A549 (cell line): ENCODE measurements at regions not wholly inside any gene's neighbourhood (a gene's known extent, or its start where the extent isn't known, plus 50 kb on each side); places are given as distances from the start of the nearest gene placed in this dataset.

Source experiments
- ATAC-seq, 2 experiments: fragments of 200-7000 bp in 1 of 2; fragments of >200 bp in 1 of 2; cut with Nextera tagmentation in 1 of 2; cut with Tn5 transposase in 1 of 2; 3 replicates each; pipeline versions ENCODE4 v1.8.0 to v1.9.1; 2018 to 2020; ENCODE audit warnings: mild to moderate bottlenecking in 1 of 2, moderate library complexity in 1 of 2
- CTCF ChIA-PET: fragments of 300-600 bp; sonication (Branson Sonifier 250); formaldehyde crosslinking; extraction: SDS; loops from one replicate; lab custom pipeline; 2021; ENCODE audit warnings: antibody characterized with exemption, inconsistent platforms; lab: Yijun Ruan, JAX
- POLR2A ChIA-PET: fragments of 350-600 bp; formaldehyde crosslinking; extraction: SDS; loops from one replicate; lab custom pipeline; 2021; ENCODE audit warnings: antibody characterized with exemption, inconsistent platforms; lab: Yijun Ruan, JAX
- DNase-seq, 2 experiments: peaks; one replicate each; pipeline versions ENCODE4 v3.0.0 to v3.0.0-alpha.2; 2011 to 2016; ENCODE audit warnings: low read depth in 1 of 2, low spot score in 1 of 2
- FAIRE-seq: peaks from 2 replicates; lab custom pipeline; 2011; peaks lifted over from hg19 to GRCh38; lab: Jason Lieb, UNC
- H3K27ac ChIP-seq, 2 experiments: fragments of >200 bp; sonication (Bioruptor Twin); formaldehyde crosslinking; 3 replicates each; pipeline ENCODE4 v1.5.1; 2016 to 2017
- H3K4me1 ChIP-seq: fragments of >200 bp; sonication (Bioruptor Twin); formaldehyde crosslinking; 3 replicates; pipeline ENCODE4 v1.6.1; 2016
- H3K4me2 ChIP-seq: fragments of >200 bp; sonication (Bioruptor Twin); formaldehyde crosslinking; 3 replicates; pipeline ENCODE4 v1.6.1; 2016
- H3K4me3 ChIP-seq: fragments of >200 bp; sonication (Bioruptor Twin); formaldehyde crosslinking; 3 replicates; pipeline ENCODE4 v1.5.1; 2016
- H3K9me3 ChIP-seq: fragments of >200 bp; sonication (Bioruptor Twin); formaldehyde crosslinking; 3 replicates; pipeline ENCODE4 v1.6.1; 2016
- BHLHE40 ChIP-seq: IDR thresholded peaks from 2 replicates; pipeline ENCODE4 v1.6.1; 2012; ENCODE audit warnings: low read depth, low read length, inconsistent platforms
- CBX8 ChIP-seq: fragments of 200-600 bp; sonication (generic); IDR thresholded peaks from 2 replicates; pipeline ENCODE4 v1.6.1; 2016
- CEBPB ChIP-seq, 2 experiments: fragments of >200 bp in 1 of 2; sonication (Bioruptor Twin) in 1 of 2; formaldehyde crosslinking in 1 of 2; IDR thresholded peaks; 2 replicates each; pipeline ENCODE4 v1.6.1; 2012 to 2016
- CHD2 ChIP-seq: fragments of 150-350 bp; IDR thresholded peaks from 2 replicates; pipeline ENCODE4 v1.6.1; 2014; ENCODE audit warnings: low read length; ENCODE audit not compliant: partially characterized antibody
- EHMT2 ChIP-seq: fragments of 200-600 bp; sonication (generic); IDR thresholded peaks from 2 replicates; pipeline ENCODE4 v1.6.1; 2016; ENCODE audit warnings: antibody characterized with exemption, low read depth, mild to moderate bottlenecking, moderate library complexity
- FOSB ChIP-seq: fragments of 250-450 bp; sonication (Bioruptor Pico); IDR thresholded peaks from 2 replicates; pipeline ENCODE4 v1.5.0; 2020; ENCODE audit warnings: mild to moderate bottlenecking, moderate library complexity
- FOXS1 ChIP-seq: fragments of 250-450 bp; sonication (Bioruptor Pico); IDR thresholded peaks from 2 replicates; pipeline ENCODE4 v1.5.0; 2020; ENCODE audit warnings: mild to moderate bottlenecking, moderate library complexity
- GATA3 ChIP-seq: IDR thresholded peaks from 2 replicates; pipeline ENCODE4 v1.6.1; 2012; ENCODE audit warnings: borderline replicate concordance
- HDAC2 ChIP-seq: fragments of 200-600 bp; sonication (generic); IDR thresholded peaks from 2 replicates; pipeline ENCODE4 v1.6.1; 2016
- HES2 ChIP-seq: fragments of >200 bp; sonication (Bioruptor Twin); formaldehyde crosslinking; IDR thresholded peaks from 2 replicates; pipeline ENCODE4 v1.6.1; 2016
- HEYL ChIP-seq: fragments of 250-450 bp; sonication (Bioruptor Pico); IDR thresholded peaks from 2 replicates; pipeline ENCODE4 v1.8.0; 2021; ENCODE audit warnings: mild to moderate bottlenecking, moderate library complexity
- HOXA7 ChIP-seq: fragments of 250-450 bp; sonication (Bioruptor Pico); IDR thresholded peaks from 2 replicates; pipeline ENCODE4 v1.5.0; 2020; ENCODE audit warnings: mild to moderate bottlenecking, moderate library complexity
- JUN ChIP-seq, 2 experiments: fragments of >200 bp; sonication (Bioruptor Twin); formaldehyde crosslinking; IDR thresholded peaks; 2 replicates in 1 of 2; 3 replicates in 1 of 2; pipeline ENCODE4 v1.6.1; 2016 to 2017
- JUNB ChIP-seq: fragments of >200 bp; sonication (Bioruptor Twin); formaldehyde crosslinking; IDR thresholded peaks from 2 replicates; pipeline ENCODE4 v1.6.1; 2016
- KDM5A ChIP-seq: fragments of 200-600 bp; sonication (generic); IDR thresholded peaks from 2 replicates; pipeline ENCODE4 v1.6.1; 2016; ENCODE audit warnings: antibody characterized with exemption, mild to moderate bottlenecking
- MAX ChIP-seq: IDR thresholded peaks from 2 replicates; pipeline ENCODE4 v1.6.1; 2012
- MYC ChIP-seq: IDR thresholded peaks from 2 replicates; pipeline ENCODE4 v1.6.1; 2012; ENCODE audit warnings: mild to moderate bottlenecking, inconsistent platforms, low read length, improper control_type of control experiment, borderline replicate concordance
- NFE2L2 ChIP-seq: fragments of 150-350 bp; conservative IDR thresholded peaks from 2 replicates; pipeline ENCODE4 v1.6.1; 2014; ENCODE audit warnings: low read length
- NPAS2 ChIP-seq: fragments of 250-450 bp; sonication (Bioruptor Pico); IDR thresholded peaks from 2 replicates; pipeline ENCODE4 v1.8.0; 2022; ENCODE audit warnings: mild to moderate bottlenecking, moderate library complexity, borderline replicate concordance
- PBX3 ChIP-seq: IDR thresholded peaks from 2 replicates; pipeline ENCODE4 v1.6.1; 2012
- PHF8 ChIP-seq: fragments of 200-600 bp; sonication (generic); IDR thresholded peaks from 2 replicates; pipeline ENCODE4 v1.6.1; 2016; ENCODE audit warnings: low read depth, mild to moderate bottlenecking, antibody characterized with exemption, moderate library complexity, borderline replicate concordance
- POLR2AphosphoS2 ChIP-seq: conservative IDR thresholded peaks from 2 replicates; pipeline ENCODE4 v1.6.1; 2012; ENCODE audit warnings: low read length, improper control_type of control experiment, inconsistent platforms
- RCOR1 ChIP-seq: fragments of 150-350 bp; IDR thresholded peaks from 2 replicates; pipeline ENCODE4 v1.6.1; 2014; ENCODE audit warnings: antibody characterized with exemption, low read length, low read depth
- SMC3 ChIP-seq: fragments of >200 bp; sonication (Bioruptor Twin); formaldehyde crosslinking; IDR thresholded peaks from 3 replicates; pipeline ENCODE4 v1.6.1; 2018; ENCODE audit warnings: inconsistent platforms
- TP53 ChIP-seq: fragments of 250-450 bp; sonication (Bioruptor Pico); IDR thresholded peaks from 2 replicates; pipeline ENCODE4 v1.5.0; 2021; ENCODE audit warnings: mild to moderate bottlenecking, moderate library complexity
- ZSCAN20 ChIP-seq: fragments of 250-450 bp; sonication (Bioruptor Pico); IDR thresholded peaks from 2 replicates; pipeline ENCODE4 v1.8.0; 2022; ENCODE audit warnings: mild to moderate bottlenecking, moderate library complexity
- WGBS: methylation state at CpG from one replicate; pipeline ENCODE4 v1.1.6; 2017; ENCODE audit errors: missing lambda C conversion rate; 5-methylcytosine and 5-hydroxymethylcytosine counted together
- TF ChIP-seq, protein P1 (sequence below): fragments of >200 bp; sonication (Bioruptor Twin); formaldehyde crosslinking; IDR thresholded peaks from 3 replicates; pipeline ENCODE4 v1.5.1; 2016
- TF ChIP-seq, protein P2 (sequence below): fragments of 250-450 bp; sonication (Bioruptor Pico); IDR thresholded peaks from 2 replicates; pipeline ENCODE4 v1.5.0; 2021; ENCODE audit warnings: mild to moderate bottlenecking, moderate library complexity, borderline replicate concordance
- TF ChIP-seq, protein P3 (sequence below): fragments of 200-600 bp; sonication (generic); IDR thresholded peaks from 2 replicates; pipeline ENCODE4 v1.6.1; 2016; ENCODE audit warnings: antibody characterized with exemption, mild to moderate bottlenecking, moderate library complexity
- TF ChIP-seq, protein P4 (sequence below): fragments of 150-350 bp; IDR thresholded peaks from 2 replicates; pipeline ENCODE4 v1.6.1; 2014; ENCODE audit warnings: low read depth, mild to moderate bottlenecking, low read length

GRCh38 chr10:28939281-28940157 is 262.2 kb downstream of the BAMBI start:
- FAIRE-seq, result peak; percentile 95
- peaks cover 35% of the 10 kb centered on the region for H3K4me1 ChIP-seq
- H3K4me2 ChIP-seq, result peak overlapping the region; percentile 79
- WGBS, result 2% methylated on average over 29 of the region's 29 CpGs
- peak overlapping the region; percentile 85 for H3K27ac ChIP-seq
- H3K9me3 ChIP-seq, result peaks cover 9% of the 10 kb centered on the region; the same call in 2 of the 3 replicates
- CTCF ChIA-PET, result interaction anchor here (0.5 to 3.4 kb wide), 82 partner anchors 9 to 1097 kb away, joined by 3 to 36 read pairs (median 4); partner anchors contain the start of gene BAMBI
- peak; percentile 92 to 100 for DNase-seq
- POLR2A ChIA-PET, result interaction anchor here (0.9 to 1.8 kb wide), 7 partner anchors 19 to 271 kb away, joined by 4 to 8 read pairs (median 6); partner anchors contain the start of gene BAMBI
- peak; percentile 94 to 96 for ATAC-seq
- peak overlapping the region; percentile 35 for H3K4me3 ChIP-seq
- TF ChIP-seq HDAC2, result no peak; the same call in 1 of the 2 replicates
- no peak for TF ChIP-seq NFE2L2
- TF ChIP-seq HES2, result peak; percentile 88
- no peak for TF ChIP-seq TP53 (CRISPR knock-in tag)
- TF ChIP-seq CBX8, result no peak
- no peak for TF ChIP-seq BHLHE40
- no peak for TF ChIP-seq RCOR1
- TF ChIP-seq JUNB, result peak; percentile 89
- TF ChIP-seq, protein P1, sequence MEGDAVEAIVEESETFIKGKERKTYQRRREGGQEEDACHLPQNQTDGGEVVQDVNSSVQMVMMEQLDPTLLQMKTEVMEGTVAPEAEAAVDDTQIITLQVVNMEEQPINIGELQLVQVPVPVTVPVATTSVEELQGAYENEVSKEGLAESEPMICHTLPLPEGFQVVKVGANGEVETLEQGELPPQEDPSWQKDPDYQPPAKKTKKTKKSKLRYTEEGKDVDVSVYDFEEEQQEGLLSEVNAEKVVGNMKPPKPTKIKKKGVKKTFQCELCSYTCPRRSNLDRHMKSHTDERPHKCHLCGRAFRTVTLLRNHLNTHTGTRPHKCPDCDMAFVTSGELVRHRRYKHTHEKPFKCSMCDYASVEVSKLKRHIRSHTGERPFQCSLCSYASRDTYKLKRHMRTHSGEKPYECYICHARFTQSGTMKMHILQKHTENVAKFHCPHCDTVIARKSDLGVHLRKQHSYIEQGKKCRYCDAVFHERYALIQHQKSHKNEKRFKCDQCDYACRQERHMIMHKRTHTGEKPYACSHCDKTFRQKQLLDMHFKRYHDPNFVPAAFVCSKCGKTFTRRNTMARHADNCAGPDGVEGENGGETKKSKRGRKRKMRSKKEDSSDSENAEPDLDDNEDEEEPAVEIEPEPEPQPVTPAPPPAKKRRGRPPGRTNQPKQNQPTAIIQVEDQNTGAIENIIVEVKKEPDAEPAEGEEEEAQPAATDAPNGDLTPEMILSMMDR, result peak; percentile 89
- TF ChIP-seq, protein P2, sequence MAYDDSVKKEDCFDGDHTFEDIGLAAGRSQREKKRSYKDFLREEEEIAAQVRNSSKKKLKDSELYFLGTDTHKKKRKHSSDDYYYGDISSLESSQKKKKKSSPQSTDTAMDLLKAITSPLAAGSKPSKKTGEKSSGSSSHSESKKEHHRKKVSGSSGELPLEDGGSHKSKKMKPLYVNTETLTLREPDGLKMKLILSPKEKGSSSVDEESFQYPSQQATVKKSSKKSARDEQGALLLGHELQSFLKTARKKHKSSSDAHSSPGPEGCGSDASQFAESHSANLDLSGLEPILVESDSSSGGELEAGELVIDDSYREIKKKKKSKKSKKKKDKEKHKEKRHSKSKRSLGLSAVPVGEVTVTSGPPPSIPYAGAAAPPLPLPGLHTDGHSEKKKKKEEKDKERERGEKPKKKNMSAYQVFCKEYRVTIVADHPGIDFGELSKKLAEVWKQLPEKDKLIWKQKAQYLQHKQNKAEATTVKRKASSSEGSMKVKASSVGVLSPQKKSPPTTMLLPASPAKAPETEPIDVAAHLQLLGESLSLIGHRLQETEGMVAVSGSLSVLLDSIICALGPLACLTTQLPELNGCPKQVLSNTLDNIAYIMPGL (CRISPR knock-in tag), result no peak
- TF ChIP-seq CHD2, result no peak
- no peak for TF ChIP-seq POLR2AphosphoS2
- no peak for TF ChIP-seq FOSB (CRISPR knock-in tag)
- no peak for TF ChIP-seq PHF8
- TF ChIP-seq MAX, result peak; percentile 70
- peak; percentile 38; the same call in 1 of the 2 replicates for TF ChIP-seq MYC
- TF ChIP-seq, protein P3, sequence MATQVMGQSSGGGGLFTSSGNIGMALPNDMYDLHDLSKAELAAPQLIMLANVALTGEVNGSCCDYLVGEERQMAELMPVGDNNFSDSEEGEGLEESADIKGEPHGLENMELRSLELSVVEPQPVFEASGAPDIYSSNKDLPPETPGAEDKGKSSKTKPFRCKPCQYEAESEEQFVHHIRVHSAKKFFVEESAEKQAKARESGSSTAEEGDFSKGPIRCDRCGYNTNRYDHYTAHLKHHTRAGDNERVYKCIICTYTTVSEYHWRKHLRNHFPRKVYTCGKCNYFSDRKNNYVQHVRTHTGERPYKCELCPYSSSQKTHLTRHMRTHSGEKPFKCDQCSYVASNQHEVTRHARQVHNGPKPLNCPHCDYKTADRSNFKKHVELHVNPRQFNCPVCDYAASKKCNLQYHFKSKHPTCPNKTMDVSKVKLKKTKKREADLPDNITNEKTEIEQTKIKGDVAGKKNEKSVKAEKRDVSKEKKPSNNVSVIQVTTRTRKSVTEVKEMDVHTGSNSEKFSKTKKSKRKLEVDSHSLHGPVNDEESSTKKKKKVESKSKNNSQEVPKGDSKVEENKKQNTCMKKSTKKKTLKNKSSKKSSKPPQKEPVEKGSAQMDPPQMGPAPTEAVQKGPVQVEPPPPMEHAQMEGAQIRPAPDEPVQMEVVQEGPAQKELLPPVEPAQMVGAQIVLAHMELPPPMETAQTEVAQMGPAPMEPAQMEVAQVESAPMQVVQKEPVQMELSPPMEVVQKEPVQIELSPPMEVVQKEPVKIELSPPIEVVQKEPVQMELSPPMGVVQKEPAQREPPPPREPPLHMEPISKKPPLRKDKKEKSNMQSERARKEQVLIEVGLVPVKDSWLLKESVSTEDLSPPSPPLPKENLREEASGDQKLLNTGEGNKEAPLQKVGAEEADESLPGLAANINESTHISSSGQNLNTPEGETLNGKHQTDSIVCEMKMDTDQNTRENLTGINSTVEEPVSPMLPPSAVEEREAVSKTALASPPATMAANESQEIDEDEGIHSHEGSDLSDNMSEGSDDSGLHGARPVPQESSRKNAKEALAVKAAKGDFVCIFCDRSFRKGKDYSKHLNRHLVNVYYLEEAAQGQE, result no peak
- no peak for TF ChIP-seq FOXS1 (CRISPR knock-in tag)
- TF ChIP-seq PBX3, result peak; percentile 19; the same call in 1 of the 2 replicates
- no peak for TF ChIP-seq KDM5A
- peak; percentile 98 for TF ChIP-seq JUN (IDR thresholded peaks at IDR 0.05)
- 0 out of 2 replicates have a peak, but pooled peaks have one; percentile 24 for TF ChIP-seq HEYL (CRISPR knock-in tag)
- TF ChIP-seq CEBPB (IDR thresholded peaks at IDR 0.05), result peak; percentile 99
- no peak for TF ChIP-seq ZSCAN20 (CRISPR knock-in tag)
- TF ChIP-seq, protein P4, sequence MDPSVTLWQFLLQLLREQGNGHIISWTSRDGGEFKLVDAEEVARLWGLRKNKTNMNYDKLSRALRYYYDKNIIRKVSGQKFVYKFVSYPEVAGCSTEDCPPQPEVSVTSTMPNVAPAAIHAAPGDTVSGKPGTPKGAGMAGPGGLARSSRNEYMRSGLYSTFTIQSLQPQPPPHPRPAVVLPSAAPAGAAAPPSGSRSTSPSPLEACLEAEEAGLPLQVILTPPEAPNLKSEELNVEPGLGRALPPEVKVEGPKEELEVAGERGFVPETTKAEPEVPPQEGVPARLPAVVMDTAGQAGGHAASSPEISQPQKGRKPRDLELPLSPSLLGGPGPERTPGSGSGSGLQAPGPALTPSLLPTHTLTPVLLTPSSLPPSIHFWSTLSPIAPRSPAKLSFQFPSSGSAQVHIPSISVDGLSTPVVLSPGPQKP, result no peak
- TF ChIP-seq NPAS2 (CRISPR knock-in tag), result no peak
- no peak for TF ChIP-seq HOXA7
- TF ChIP-seq SMC3, result peak; percentile 71
- TF ChIP-seq EHMT2, result no peak
- TF ChIP-seq GATA3, result peak; percentile 97
